ENCODE measurements at regions not wholly inside any gene's neighbourhood (a gene's known extent, or its start where the extent isn't known, plus 50 kb on each side); places are given as distances from the start of the nearest gene placed in this dataset.

GRCh38 chr2:144181001-144181400 lies 338.9 kb downstream of the ZEB2 start:
- FAIRE-seq (no peak), ATAC-seq (no peak), DNase-seq (ENCODE audit: extremely low read depth in 1 of 4, low spot score in 3 of 4) (no peak)
- Histone ChIP-seq H3K9me3 (replicated peaks; ENCODE audit: control insufficient read depth, insufficient read depth, low read depth, low read length) (no peaks in the 10 kb centered on the region; the same call in 1 of the 2 replicates), H3K4me1 (replicated peaks in 1 of 2; ENCODE audit: control insufficient read depth in 2 of 2, insufficient read depth in 2 of 2, low read length in 2 of 2) (no peaks in the 10 kb centered on the region), H3K79me2 (ENCODE audit: control insufficient read depth, insufficient read depth, low read length) (no peaks in the 10 kb centered on the region), H3K4me2 (ENCODE audit: insufficient read depth, low read length) (no peak overlapping the region), H4K20me1 (replicated peaks; ENCODE audit: control insufficient read depth, insufficient read depth, low read length) (no peaks in the 10 kb centered on the region), H3K4me3 (no peak overlapping the region), H3K9ac (ENCODE audit: insufficient read depth in 1 of 2, low read depth in 2 of 2, low read length in 2 of 2) (no peak overlapping the region), H2AFZ (ENCODE audit: low read depth, low read length) (no peak overlapping the region), H3K9me1 (ENCODE audit: control insufficient read depth, insufficient read depth, low read length) (no peaks in the 10 kb centered on the region), H3K27ac (ENCODE audit: extremely low read depth, low read depth, low read length) (no peak overlapping the region), H3K36me3 (ENCODE audit: control insufficient read depth, insufficient read depth, low read length) (no peaks in the 10 kb centered on the region), H3K27me3 (ENCODE audit: control insufficient read depth in 2 of 2, insufficient read depth in 2 of 2, low read length in 2 of 2) (no peaks in the 10 kb centered on the region)
- intact Hi-C loops (cut with micrococcal nuclease) (no loop called here), in situ Hi-C loops (cut with MboI) (no loop called here)
- TF ChIP-seq FOXJ2 (tag; IDR thresholded peaks at IDR 0.05) (peak; percentile 17; the same call in 1 of the 2 replicates), STAT5B (CRISPR knock-in tag; IDR thresholded peaks at IDR 0.05) (no peak)
- CTCF ChIA-PET (ENCODE audit: low intra/inter-chr PET ratio), result no interaction called here
- 29% methylated on average over 1 of the region's 1 CpG for WGBS (ENCODE audit: insufficient coverage, low coverage, missing lambda C conversion rate)
- BruUV-seq (replicated peaks), result no TSS peak
- POLR2A ChIA-PET, result no interaction called here

GRCh38 chr2:144180131-144180530 lies 339.8 kb downstream of the ZEB2 start:
- H3K27me3 ChIP-seq (ENCODE audit: control insufficient read depth in 2 of 2, insufficient read depth in 2 of 2, low read length in 2 of 2), result no peaks in the 10 kb centered on the region
- no peak for DNase-seq (ENCODE audit: extremely low read depth in 1 of 4, low spot score in 3 of 4)
- no peak overlapping the region for H3K27ac ChIP-seq (ENCODE audit: extremely low read depth, low read depth, low read length)
- no peak overlapping the region for H3K9ac ChIP-seq (ENCODE audit: insufficient read depth in 1 of 2, low read depth in 2 of 2, low read length in 2 of 2)
- no peak for ATAC-seq
- FAIRE-seq, result no peak
- no peaks in the 10 kb centered on the region; the same call in 1 of the 2 replicates for H3K9me3 ChIP-seq (replicated peaks; ENCODE audit: control insufficient read depth, insufficient read depth, low read depth, low read length)
- BruUV-seq (replicated peaks), result no TSS peak
- H3K36me3 ChIP-seq (ENCODE audit: control insufficient read depth, insufficient read depth, low read length), result no peaks in the 10 kb centered on the region
- no peak overlapping the region for H2AFZ ChIP-seq (ENCODE audit: low read depth, low read length)
- no peaks in the 10 kb centered on the region for H4K20me1 ChIP-seq (replicated peaks; ENCODE audit: control insufficient read depth, insufficient read depth, low read length)
- intact Hi-C loops (cut with micrococcal nuclease) (no loop called here), in situ Hi-C loops (cut with MboI) (no loop called here)
- WGBS (ENCODE audit: insufficient coverage, low coverage, missing lambda C conversion rate), result 82% methylated on average over 3 of the region's 3 CpGs
- POLR2A ChIA-PET, result no interaction called here
- TF ChIP-seq NFXL1 (CRISPR knock-in tag; IDR thresholded peaks at IDR 0.05), result no peak
- H3K4me3 ChIP-seq, result no peak overlapping the region
- H3K79me2 ChIP-seq (ENCODE audit: control insufficient read depth, insufficient read depth, low read length), result no peaks in the 10 kb centered on the region
- no peak overlapping the region for H3K4me2 ChIP-seq (ENCODE audit: insufficient read depth, low read length)
- no peaks in the 10 kb centered on the region for H3K4me1 ChIP-seq (replicated peaks in 1 of 2; ENCODE audit: control insufficient read depth in 2 of 2, insufficient read depth in 2 of 2, low read length in 2 of 2)
- no peaks in the 10 kb centered on the region for H3K9me1 ChIP-seq (ENCODE audit: control insufficient read depth, insufficient read depth, low read length)
- CTCF ChIA-PET (ENCODE audit: low intra/inter-chr PET ratio), result no interaction called here
